ENCODE measurements at regions not wholly inside any gene's neighbourhood (a gene's known extent, or its start where the extent isn't known, plus 50 kb on each side); places are given as distances from the start of the nearest gene placed in this dataset.
"Not testable (repeated sequence)": the region's sequence is repeated elsewhere in the genome, so short reads cannot be mapped to it uniquely, and the experiment has no call there.

DNA sequence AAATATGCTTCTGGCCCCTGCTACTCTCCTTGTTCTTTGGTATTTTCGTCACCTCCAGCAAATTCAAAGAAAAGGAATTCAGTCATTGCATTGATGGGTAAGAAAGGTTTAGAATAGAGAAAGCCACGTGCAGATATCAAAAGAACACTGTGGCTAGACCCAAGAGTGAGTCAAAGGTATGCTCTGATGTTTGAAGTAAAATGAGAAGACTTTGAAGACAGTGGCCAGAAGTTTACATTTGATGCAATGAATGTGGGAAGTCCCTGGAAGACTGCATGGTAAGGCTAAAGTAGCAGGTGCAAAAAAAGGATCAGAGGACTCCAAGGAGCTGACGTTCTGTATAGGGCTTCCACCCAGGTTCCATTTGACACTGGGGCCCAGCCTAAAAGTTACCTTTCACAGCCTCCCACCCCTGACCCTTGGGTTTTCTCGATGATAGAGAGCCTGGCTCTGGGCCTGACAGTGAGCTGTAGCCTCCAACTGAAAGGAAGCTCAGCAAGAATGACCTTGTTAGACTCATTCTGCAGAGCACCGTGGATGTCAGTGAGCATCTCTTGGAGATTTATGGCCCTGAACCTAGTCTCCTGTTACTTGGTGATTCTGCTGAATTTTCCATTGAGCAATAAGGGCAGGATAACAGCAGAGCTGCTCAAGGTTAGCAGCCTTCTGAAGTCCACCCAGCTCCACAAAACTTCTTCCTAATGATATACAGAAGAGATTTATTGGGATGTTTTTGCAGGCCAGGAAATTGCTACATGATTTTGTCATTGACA lies 223.7 kb upstream of the RBBP8 start:
- Histone ChIP-seq H3K4me3 (no peak overlapping the region), H3K27ac (no peak overlapping the region)
- no peak for DNase-seq (ENCODE audit: low spot score)
- no peak for TF ChIP-seq CTCF (IDR thresholded peaks at IDR 0.05)

DNA sequence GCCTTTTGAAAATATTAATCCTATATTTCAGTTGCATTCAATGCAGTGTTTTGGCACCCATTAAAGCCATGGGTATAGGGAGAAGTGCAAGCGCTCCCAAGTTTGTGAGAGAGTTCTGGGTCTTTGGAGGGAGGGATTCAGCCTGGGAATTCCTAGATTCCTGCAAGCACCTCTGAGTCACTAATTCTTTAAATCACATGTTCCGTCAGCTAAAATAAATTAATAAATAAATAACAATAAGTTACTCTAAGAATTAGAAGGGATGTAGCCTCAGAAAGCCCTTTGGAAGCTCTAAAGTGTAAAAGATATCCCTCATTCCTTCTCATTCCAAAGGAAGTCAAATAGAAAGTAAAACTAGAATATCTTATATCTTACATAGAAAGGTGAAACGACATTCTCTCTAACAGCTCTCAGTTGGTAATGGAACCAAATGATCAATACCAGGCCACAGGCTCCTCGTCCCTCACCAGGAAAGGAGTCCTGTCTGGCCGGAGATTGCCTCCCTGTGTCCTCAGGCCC lies 222.4 kb upstream of the RBBP8 start:
- peak overlapping the region; percentile 73 to 77 for H3K27ac ChIP-seq
- peak overlapping the region; percentile 73 for H3K4me3 ChIP-seq
- no peak for DNase-seq (ENCODE audit: low spot score)
- TF ChIP-seq CTCF (IDR thresholded peaks at IDR 0.05): no peak

- TF ChIP-seq CTCF (IDR thresholded peaks at IDR 0.05): no peak
- Histone ChIP-seq H3K27ac (peak overlapping the region; percentile 73 to 77), H3K4me3 (peak overlapping the region; percentile 73)
- no peak for DNase-seq (ENCODE audit: low spot score)
Measured at GRCh38 chr18:22711192-22711685, 221.9 kb upstream of the RBBP8 start.

GRCh38 chr18:22713511-22713910 lies 219.6 kb upstream of the RBBP8 start:
- TF ChIP-seq CTCF (IDR thresholded peaks at IDR 0.05): no peak
- no peak for DNase-seq (ENCODE audit: low spot score)
- H3K4me3 ChIP-seq: no peak overlapping the region
- H3K27ac ChIP-seq: no peak overlapping the region

GRCh38 chr18:22717536-22717935 lies 215.6 kb upstream of the RBBP8 start:
- DNase-seq (ENCODE audit: low spot score); H3K27ac ChIP-seq; H3K4me3 ChIP-seq: not testable (repeated sequence)

DNA sequence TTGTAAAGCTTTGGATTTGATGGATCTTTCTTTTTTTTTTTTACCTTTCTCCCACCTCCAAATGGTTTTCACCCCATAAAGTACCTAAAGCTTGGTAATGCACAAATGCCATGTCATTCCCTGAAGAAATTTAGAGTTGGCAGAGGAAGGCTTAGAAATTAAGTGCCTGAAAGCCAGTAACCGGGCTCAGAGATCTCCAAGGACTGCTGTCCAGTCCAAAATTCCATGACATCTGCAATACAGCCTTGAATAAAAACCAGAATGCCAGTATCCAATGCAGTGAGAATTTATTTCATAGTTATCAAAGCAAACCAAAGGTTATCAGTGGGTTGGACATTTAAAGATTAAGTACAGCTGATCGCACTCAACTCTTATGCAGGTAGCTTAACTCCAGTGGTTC lies 209.9 kb upstream of the RBBP8 start:
- no peak overlapping the region for H3K27ac ChIP-seq
- no peak for DNase-seq (ENCODE audit: low spot score)
- no peak overlapping the region for H3K4me3 ChIP-seq
- TF ChIP-seq CTCF (IDR thresholded peaks at IDR 0.05): no peak

DNA sequence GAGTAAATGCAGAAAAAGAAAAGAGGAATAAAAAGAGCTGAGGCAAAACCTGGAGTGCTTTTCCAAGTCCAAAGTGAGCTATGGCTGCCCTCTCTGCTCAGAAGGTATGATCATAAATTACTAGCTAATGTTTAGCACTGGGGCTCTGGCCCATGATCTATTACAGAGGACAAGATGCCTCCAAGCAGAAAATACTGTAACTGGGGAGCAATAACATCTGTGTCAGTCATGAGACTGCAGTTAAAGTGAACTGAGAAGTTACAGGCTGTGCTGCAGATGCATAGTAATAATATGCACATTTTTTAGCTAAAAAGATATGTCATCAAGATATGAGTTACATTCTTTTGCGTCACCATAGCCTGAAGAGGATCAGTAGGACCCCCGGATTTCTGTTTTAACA lies 209.4 kb upstream of the RBBP8 start:
- no peak for DNase-seq (ENCODE audit: low spot score)
- TF ChIP-seq CTCF (IDR thresholded peaks at IDR 0.05): no peak
- Histone ChIP-seq H3K4me3 (no peak overlapping the region), H3K27ac (no peak overlapping the region)

Data from coronary artery (tissue), 2 donors.